HG03139 (cell line): ENCODE measurements at regions not wholly inside any gene's neighbourhood (a gene's known extent, or its start where the extent isn't known, plus 50 kb on each side); places are given as distances from the start of the nearest gene placed in this dataset.
"Not testable (repeated sequence)": the region's sequence is repeated elsewhere in the genome, so short reads cannot be mapped to it uniquely, and the experiment has no call there.

Source experiments
- ATAC-seq: cut with Tn5 transposase; IDR thresholded peaks from one replicate; pipeline ENCODE4 v1.9.1; 2021; ENCODE audit not compliant: unreplicated experiment

DNA sequence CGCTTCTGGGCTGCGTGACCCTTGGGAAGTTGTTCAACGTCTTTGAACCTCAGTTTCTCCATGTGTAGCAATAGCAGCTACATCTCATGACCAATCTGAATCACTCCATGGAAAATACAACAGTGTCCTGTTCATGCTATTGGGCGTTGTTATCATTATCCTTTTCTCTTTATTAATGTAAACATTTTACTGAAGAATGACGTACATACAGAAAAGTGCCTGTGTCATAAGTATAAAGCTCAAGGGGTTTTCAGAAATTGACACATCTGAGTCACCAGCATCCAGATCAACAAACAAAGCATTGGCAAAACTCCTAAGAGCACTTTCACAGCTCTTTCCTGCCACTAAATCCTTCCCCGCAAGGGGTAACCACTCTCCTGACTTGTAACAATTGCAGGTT, 438.4 kb downstream of the XYLT1 start:
- no peak for ATAC-seq

DNA sequence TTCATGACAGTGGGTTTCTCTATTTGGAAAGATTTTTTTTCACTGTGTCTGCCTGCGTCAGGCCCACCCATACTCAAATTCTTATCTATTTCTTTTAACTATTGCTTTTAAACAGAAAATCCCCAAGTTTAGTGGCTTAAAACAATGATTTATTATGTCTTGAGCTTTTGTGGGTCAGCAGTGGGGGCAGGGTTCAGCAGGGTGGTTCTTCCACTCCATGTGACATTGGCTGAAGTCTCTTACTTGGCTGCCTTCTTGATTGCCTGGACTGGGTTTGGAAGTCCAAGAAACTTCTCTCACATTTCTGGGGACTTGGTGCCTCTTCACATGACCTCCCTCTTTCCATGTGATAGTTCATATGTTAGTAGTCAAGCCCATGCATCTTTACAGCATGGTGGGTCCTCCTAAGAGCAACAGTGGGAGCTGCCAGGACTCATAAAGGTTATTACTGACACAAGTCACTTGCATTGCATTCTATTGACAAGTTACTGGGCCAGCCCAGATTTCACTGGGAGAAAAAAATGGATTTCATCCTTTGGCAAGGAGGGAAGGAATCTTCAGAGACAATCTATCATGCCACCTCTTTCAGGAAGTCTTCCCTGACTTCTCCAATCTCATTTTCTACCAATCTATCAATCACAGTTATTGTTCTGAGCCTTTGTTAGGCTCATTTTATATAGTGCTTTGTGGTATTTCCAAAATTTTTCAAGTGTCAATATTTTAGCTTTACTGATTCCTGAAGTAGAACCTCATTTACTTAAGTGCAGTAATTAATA, 436.1 kb downstream of the XYLT1 start:
- no peak for ATAC-seq

DNA sequence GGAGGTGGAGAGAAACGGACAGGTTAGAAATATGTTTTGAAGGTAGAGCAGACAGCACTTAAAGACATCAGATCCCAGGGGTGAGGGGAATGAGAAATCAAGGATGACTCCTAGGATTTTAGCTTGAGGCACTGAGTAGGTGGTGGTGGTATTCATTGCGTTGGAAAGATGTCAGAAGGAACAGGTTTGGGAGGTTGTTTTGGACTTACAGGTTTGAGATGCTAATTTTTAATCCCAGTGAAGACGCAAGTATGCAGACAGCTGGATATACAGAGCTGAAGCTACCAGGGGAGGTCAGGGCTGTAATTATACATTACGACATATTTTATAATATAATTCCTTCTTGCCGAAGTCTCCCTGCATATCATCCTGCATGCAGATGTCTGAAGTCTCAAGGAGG, 433.3 kb downstream of the XYLT1 start:
- no peak for ATAC-seq

DNA sequence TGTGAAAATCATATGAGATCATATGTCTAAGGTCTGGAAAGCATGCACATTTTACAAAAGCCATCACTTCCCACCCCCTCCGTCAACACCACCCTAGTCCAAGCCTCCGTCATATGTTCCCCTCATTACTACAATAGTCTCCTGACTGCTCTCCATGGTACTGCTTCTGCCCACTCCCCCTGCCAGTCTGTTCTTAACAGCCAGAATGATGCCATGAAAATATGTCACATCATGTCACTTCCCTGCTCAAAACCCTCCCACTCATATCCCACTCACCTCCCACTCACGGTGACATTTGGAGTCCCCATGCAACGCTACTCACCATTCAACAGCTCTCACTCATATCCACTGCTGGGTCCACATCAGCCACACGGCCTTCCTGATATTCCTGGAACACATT, 432.3 kb downstream of the XYLT1 start:
- no peak for ATAC-seq

DNA sequence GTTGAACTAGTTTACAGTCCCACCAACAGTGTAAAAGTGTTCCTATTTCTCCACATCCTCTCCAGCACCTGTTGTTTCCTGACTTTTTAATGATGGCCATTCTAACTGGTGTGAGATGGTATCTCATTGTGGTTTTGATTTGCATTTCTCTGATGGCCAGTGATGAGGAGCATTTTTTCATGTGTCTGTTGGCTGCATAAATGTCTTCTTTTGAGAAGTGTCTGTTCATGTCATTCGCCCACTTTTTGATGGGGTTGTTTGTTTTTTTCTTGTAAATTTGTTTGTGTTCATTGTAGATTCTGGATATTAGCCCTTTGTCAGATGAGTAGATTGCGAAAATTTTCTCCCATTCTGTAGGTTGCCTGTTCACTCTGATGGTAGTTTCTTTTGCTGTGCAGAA, 421.7 kb downstream of the XYLT1 start:
- not testable (repeated sequence) for ATAC-seq

DNA sequence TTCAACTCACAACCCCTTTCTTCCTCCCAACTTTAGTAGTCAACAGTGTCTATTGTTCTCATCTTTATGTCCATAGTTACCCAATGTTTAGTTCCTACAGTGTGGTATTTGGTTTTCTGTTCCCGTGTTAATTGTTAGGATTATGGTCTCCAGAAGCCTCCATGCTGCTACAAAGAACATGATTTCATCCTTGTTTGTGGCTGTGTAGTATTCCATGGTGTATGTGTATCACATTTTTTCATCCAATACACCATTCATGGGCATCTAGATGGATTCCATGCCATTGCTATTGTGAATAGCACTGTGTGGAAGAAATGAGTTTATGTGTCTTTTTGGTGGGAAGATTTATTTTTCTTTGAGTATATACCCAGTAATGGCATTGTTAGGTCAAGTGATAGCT, 420.3 kb downstream of the XYLT1 start:
- no peak for ATAC-seq
